ENCODE measurements at regions not wholly inside any gene's neighbourhood (a gene's known extent, or its start where the extent isn't known, plus 50 kb on each side); places are given as distances from the start of the nearest gene placed in this dataset.

GRCh38 chr6:141301779-141302178 is 830.9 kb upstream of the GJE1 start:
- TF ChIP-seq EZH2 (IDR thresholded peaks at IDR 0.05) (no peak), CTCF (IDR thresholded peaks at IDR 0.05) (no peak), EZH2phosphoT487 (IDR thresholded peaks at IDR 0.05) (no peak)
